GM21576 (cell line): ENCODE measurements at regions not wholly inside any gene's neighbourhood (a gene's known extent, or its start where the extent isn't known, plus 50 kb on each side); places are given as distances from the start of the nearest gene placed in this dataset.

Experiments used
- ATAC-seq: cut with Tn5 transposase; IDR thresholded peaks from one replicate; pipeline ENCODE4 v1.9.1; 2021; ENCODE audit warnings: mild to moderate bottlenecking, moderate library complexity; ENCODE audit not compliant: unreplicated experiment

DNA sequence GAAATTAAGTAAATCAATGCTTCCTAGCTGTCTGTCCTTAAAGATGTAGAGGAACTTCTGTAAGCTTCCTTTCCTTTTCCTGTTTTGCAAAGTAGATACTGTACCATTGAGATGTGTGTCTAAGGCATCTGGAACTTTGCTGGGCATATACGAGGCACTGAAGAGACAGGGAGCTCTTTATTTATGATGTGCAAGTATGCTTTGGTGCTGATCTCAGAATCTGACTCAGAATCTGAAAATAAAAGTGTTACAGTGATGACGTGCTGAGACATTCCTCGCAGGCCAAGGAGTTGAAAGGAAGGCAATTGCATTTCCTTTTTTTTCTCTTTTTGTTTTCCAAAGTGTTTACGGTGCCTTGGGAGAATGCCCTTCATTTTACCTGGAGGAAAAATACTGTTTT, 230.9 kb upstream of the RGPD4 start:
- ATAC-seq = no peak

DNA sequence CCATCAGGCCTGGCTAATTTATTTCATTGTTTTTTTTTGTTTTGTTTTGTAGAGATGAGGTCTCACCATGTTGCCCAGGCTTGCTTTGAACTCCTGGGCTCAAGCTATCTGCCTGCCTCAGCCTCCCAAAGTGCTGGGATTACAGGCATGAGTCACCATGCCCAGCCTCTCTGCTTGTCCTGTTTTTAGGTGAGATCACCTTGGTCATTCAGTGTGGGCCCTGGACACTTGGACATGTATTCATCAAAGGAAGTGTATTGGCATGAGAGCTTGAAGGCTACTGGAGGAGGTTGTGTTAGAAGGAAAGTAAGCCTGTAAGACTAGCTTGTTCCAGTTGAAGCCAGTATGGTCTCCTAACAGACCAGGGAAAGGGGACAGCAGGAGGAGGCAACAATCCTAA, 229.2 kb upstream of the RGPD4 start:
- ATAC-seq = no peak

DNA sequence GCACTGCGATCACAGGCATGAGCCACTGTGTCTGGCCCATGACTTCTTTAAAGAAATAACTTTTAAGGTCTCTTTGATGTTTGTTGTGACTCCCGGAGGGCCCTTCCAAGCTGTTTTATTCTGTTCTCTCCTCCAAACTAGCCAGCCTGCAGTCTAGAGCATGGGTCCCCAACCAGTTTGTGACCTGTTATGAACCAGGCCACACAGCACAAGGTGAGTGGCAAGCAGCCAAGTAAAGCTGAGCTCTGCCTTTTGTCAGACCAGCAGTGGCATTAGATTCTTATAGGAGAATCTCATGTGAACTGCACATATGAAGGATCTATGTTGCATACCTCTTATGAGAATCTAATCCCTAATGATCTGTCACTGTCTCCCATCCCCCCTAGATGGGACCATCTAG, 223.9 kb upstream of the RGPD4 start:
- no peak for ATAC-seq

DNA sequence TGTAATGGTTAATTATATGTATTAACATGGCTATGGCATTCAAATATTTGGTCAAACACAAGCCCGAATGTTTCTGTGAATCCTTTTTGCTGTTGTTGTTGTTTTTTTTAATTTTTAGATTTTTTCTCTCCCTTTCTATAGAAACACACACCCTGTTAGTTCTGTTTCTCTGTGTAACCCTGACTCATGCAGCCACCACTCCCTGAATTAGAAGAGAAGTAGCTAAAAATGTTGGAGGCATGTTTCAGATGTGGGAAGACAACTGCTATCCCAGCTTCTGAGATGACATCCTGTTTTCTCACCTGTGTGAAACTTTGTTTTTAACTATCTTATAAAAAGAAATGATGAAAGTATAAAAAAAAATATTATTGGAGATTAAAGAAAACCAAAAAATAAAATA, 219.6 kb upstream of the RGPD4 start:
- no peak for ATAC-seq

DNA sequence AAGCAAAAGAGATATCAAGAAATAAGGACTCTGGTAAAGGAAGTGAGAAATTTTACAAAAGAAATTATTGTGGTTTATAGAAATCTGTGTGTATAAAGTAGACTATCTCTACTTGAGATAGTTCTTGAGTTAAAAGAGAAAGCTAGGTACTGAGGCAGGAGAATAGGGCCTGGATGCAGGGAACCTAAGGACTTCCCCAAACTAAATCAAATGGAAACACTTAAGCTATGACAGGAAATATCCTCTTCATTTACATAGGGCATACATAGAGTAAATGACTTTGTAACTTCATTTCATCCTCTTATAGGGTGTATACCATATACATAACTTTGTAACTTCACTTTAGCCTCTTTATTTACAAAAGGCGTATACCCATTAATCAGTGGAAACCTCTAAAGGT, 219.2 kb upstream of the RGPD4 start:
- ATAC-seq = no peak

DNA sequence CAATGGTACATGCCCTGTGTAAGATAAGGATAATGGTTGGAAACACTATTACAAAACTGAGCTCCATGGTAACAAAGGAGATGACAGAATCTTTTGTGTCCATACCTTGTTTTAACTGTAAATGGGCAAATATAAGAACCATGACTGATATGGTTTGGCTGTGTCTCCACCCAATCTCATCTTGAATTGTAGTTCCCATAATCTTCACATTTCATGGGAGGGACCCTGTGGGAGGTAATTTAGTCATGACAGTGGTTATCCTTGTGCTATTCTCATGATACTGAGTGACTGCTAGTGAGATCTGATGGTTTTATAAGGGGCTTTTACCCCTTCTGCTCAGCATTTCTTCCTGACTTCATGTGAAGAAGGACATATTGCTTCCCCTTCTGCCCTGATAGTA, 211.7 kb upstream of the RGPD4 start:
- no peak for ATAC-seq

DNA sequence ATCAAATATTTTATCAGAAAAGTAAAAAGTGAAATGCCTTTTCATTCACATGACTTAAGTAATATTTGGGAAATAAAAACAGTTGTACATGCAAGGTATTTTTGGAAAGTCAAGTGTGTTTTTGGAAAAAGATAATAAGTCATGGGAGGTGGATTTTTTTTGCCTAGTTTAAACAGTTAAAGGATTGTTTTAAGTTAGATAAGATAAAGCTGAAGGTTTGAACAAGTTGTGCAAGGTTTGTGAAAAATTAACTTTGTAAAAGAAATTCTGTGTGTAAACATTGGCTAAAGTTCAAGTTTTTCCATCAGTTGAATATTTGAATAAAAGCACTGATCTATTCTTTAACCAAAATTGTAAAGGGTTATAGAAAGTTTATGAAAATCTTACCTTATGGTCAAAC, 207.9 kb upstream of the RGPD4 start:
- no peak for ATAC-seq

DNA sequence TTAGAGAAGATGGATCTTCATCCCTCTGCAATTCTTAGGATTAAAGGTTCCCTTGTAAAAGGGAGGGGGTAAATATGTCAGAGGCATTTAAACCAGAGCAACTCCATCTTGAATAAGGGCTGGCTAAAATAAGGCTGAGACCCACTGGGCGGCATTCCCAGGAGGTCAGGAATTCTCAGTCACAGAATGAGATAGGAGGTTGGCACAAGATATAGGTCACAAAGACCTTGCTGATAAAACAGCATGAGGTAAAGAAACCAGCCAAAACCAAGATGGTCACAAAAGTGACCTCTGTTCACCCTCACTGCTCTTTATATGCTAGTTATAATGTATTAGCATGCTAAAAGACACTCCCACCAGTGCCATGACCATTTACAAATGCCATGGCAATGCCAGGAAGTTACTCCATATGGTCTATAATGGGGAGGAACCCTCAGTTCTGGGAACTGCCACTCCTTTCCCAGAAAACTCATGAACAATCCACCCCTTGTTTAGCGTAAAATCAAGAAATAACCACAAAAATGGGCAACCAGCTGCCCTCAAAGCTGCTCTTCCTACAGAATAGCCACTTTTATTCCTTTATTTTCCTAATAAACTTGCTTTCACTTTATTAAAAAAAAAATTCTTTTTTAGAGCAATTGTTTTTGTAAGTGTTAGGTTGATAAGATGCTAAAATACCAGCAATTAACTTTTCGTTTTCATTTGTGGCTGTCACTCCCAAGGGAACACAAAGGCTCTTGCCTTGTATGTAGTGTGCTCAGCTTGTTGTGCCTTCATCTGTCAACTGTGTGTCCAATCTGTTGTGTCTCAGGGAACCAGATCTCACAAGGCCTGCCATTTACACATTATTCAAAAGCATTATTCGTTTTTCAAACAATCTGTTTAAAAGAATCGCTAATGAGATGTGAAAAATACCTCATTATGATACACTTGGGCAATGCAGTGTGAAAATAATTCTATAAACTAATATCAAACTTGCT, 205.2 kb upstream of the RGPD4 start:
- ATAC-seq = no peak

DNA sequence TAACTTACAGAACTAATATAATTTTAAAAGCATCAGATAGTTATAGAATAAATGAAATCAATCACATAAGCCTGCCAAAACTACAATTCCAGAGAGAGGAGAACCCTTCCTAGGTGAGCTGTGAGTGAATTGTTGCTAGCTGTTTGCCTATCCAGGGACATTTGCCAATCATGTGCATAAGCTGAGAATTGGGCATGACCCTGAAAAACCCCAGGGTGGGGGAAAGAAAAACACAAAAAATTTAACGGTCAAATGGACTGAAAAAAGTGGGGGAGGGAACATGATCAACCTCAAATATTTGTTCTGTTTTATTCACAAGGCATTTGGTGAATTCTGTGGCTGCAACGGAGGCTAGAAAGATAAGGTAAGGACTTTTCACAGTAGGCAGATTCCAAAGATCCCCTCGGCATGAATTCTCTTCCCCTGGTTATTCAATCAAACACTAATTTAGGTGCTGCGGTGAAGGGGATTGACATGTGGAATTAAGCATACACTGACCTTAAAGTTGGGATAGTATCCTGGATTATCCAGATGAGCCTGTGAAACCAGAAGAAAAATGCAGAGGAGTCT, 203.9 kb upstream of the RGPD4 start:
- ATAC-seq = no peak

DNA sequence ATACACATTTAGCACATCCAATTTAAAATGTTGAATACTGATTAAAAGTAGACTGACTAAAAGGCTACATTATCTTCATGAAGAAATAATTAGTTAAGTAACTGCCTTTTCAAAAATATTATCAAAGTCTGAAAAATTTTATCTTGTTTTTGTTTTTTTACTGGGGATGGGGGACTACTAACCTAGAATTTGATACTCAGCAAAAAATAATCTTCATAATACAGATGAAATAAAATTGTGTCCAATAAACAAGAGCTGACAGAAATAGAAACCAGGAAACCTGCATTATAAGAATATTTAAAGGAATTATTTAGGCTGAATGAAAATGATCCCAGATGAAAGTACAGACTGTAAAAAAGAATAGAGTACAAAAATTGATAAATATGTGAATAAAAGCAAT, 200.7 kb upstream of the RGPD4 start:
- no peak for ATAC-seq

DNA sequence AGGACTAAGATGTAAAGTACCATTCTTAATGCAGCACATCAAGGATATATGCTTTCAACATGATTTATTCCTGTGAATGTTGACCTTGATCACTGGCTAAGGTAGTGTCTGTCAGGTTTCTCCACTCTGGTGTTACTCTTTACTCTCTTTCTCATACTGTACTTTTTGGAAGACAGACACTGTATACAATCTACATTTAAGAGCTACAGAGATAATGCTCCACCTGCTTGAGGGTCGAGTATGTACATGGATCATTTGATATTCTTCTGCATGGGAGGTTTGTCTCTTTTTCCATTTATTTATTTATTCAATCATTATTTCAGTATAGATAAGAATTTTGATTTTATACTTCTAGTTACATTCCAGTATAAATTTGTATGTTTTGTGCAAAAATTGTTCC, 199.5 kb upstream of the RGPD4 start:
- ATAC-seq = no peak

DNA sequence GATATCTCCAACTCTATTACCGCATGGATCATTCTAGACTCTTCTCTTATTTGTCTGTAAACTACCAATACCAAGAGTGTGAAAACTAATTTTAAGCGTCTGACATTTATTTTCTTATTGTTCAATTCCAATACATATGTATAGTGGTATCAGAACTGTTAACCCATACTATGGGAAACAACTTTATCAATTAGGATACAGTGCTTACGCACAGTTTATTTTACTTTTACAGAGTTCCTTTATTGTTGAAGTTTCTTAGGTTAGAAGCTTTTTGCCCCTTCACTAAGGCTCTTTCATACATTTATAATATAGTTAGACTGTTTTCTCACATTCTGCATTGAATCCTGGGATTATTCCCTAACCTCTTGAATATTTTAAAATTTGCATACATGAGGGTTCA, 198.8 kb upstream of the RGPD4 start:
- ATAC-seq = no peak

DNA sequence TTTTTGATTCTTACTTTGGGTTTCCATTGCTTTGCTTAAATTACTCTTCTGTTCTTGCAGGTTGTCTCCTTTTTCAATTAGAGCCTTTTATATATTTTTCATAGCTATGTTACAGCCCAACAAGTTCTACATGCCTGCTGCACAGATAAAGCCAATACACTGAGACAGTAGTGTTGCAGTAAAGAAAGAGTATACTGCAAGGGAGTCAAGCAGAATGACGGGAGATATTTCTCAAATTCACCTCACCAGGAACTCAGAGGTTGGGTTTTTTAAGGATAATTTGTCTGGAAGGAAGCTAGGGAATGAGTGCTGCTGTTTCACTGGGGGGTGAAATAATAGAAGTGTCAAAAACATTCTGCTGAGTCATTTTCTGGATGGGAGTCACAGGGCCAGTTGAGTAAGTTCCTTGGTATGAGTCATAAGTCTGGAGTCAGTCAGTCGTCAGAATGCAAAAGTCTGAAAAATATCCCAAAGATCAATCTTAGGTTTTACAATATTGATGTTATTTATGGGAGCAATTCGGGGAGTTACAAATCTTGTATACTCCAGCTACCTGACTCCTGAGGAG, 193.0 kb upstream of the RGPD4 start:
- no peak for ATAC-seq

DNA sequence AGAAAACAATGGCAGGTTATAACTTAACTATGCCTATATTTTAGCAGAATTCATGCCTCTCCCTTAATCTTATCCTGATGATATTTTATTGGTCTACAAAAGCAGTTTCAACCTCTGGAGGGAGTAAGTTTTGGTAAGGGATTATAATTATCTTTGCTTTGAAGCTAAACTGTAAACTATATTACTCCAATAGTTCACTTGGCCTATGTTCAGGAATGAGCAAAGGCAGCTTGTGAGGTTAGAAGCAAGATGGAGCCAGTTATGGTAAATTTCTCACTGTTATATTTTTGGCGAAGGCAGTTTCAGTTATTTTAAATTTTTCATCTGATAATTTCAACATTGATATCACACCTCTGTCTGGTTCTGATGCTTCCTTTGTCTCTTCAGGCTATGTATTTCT, 192.5 kb upstream of the RGPD4 start:
- no peak for ATAC-seq

DNA sequence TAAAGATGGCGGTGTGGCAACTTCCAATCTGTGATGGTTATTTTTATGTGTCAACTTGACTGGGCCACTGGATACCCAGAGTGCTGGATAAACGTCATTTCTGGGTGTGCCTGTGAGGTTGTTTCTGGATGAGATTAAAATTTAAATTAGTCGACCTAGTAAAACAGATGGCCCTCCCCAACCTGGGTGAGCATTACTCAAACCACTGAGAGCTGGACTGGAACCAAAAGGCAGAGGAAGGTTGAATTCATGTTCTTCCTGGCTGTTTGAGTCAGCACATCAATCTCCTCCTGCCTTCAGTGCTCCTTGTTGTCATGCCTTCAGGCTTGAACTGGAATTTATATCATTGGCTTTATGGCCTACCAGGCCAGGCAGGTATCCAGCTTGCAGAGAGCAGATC, 190.8 kb upstream of the RGPD4 start:
- no peak for ATAC-seq

DNA sequence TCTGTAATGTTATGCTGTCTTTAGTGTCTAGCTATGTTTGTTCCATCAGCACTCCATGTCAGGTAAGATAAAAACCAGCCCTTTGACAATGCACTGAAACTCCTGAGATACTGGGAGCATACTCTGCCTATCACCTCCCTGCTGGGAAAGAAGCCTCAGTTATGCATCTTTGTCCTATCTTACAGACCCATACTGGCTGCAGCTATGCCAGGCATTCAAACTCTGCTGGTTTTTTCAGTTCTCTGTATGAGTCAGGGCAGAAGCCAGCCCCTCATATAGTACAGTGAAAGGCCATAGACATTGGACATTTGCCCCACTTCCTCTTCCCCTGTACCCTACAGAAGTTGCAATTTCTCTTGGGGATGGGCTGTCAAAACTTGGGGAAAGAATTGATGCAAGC, 181.1 kb upstream of the RGPD4 start:
- ATAC-seq = no peak

DNA sequence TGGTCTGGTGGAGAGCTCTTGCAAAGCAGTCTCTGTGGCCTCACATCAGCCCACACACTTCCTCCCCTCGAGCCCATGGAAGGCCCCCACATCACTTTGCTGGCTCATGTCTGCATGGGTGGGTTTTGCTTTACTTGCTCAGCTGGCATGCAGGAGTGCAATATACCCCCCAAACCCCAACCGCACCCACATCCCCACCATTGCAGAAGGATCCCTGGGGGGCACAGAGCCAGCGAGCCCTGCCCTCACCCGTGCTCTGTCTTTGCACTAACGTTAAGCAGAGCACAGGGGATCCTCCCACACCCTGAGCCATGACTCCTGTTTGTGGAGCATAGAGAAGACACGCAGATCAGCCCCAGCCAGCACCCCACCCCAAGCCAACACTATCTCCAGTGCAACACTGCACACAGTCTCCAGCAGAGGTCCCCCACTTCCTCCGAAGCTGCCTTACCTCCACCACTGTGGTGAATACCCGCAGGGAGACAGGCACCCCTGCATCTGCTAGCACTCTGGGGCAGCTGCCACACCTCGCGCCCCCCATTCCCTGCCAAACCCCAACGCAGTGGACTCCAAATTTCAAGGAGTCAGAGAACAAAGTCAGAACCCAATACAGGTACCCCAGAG, 177.8 kb upstream of the RGPD4 start:
- ATAC-seq = no peak

DNA sequence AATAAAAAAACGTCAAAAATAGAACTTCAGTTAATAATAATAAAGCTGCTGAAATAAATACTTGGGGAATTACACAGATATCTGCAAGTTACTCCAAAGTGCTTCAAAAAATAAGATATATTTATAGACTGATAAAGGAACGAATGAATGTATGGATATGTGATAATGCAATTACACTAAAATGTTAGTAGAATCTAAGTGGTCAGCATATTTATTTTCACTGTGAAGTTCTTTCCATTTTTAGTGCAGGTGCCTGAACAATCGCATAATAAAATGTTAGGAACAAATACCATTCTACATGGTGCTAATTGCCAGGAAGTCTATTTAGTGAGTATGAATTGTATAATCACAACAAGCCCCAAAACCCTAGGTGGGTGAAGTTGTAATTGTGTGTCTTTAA, 169.6 kb upstream of the RGPD4 start:
- ATAC-seq = no peak

DNA sequence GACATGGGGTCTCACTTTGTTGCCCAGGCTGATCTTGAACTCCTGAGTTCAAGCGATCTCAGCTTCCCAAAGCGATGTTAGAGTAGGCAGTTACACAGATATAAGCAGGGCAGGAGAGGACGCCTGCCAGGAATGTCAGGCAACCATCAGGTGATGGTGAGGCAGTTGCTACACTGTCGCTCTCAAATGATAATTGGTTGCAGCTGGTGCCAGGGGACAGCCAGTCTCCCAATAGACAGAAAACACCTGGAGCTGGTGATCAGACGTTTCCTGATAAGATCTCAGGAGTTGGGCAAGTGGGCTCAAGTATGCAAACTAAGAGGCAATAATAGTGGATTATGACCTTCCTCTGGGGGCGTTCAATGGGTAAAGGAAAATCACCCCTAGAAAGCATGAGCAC, 163.1 kb upstream of the RGPD4 start:
- ATAC-seq = no peak

DNA sequence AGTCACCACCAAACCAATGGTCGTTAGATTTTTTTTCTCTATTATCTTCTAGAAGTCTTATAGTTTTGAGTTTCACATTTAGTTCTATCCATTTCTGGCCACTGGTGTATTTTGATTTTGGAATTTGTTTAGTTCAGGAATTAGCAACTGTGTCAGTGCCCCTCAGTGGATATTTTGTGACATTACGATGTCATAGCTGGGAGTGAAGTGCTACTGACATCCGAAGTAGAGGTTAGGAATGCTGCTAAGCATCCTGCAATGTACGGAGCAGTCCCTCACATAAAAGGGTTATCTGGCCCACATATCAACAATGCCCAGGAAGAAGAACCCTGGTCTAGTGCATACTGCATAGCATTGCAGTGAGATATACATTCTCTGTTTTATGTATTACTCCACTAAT, 157.4 kb upstream of the RGPD4 start:
- no peak for ATAC-seq

DNA sequence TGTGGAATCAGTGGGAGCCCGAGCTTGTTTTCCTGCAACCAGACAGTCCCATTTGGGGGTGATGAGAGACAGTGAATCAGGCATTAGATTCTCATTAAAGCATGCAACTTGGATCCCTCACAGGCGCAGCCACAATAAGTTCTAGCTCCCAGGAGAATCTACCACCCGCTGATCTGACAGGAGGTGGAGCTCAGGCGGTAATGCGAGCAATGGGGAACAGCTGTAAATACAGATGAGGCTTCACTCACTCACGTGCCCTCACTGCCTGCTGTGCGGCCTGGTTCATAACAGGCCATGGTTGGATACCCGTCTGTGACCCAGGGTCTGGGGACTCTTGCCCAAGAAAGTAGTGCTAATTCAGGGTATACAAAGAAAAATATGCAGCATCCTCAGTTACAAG, 144.8 kb upstream of the RGPD4 start:
- no peak for ATAC-seq

DNA sequence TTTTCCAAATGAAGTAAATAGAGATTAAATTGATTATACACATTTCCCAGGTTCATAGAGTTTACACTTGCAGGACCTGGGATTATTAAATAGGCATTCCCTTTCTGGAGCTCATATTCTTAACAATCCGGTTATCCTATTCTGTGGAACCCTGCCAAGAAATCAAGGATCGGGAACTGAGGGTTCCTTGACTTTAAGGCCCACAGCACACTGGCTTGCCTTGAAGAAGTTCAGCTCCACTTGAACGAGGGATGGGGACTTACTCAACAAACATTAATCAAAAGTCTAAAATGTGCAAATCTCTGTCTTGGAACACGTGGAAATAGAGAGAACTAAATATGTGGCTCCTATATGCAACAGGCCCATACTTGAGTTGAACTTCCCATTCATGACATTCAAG, 142.3 kb upstream of the RGPD4 start:
- no peak for ATAC-seq
